ENCODE measurements at regions not wholly inside any gene's neighbourhood (a gene's known extent, or its start where the extent isn't known, plus 50 kb on each side); places are given as distances from the start of the nearest gene placed in this dataset.

GRCh38 chr17:22462461-22462860, 770.1 kb downstream of the KCNJ18 start:
- H3K4me3 ChIP-seq (replicated peaks in 1 of 2; ENCODE audit: low read depth in 2 of 2, low read length in 2 of 2), result no peak overlapping the region
- TF ChIP-seq CTCF (IDR thresholded peaks at IDR 0.05; ENCODE audit: low read depth, low read length), result no peak
- DNase-seq (ENCODE audit: low read depth in 2 of 2), result no peak

GRCh38 chr17:22463110-22463850, 771.0 kb downstream of the KCNJ18 start:
- no peak for TF ChIP-seq CTCF (IDR thresholded peaks at IDR 0.05; ENCODE audit: low read depth, low read length)
- H3K4me3 ChIP-seq (replicated peaks in 1 of 2; ENCODE audit: low read depth in 2 of 2, low read length in 2 of 2), result no peak overlapping the region
- no peak for DNase-seq (ENCODE audit: low read depth in 2 of 2)

GRCh38 chr17:22464041-22464440, 771.7 kb downstream of the KCNJ18 start:
- TF ChIP-seq CTCF (IDR thresholded peaks at IDR 0.05; ENCODE audit: low read depth, low read length), result no peak
- no peak overlapping the region for H3K4me3 ChIP-seq (replicated peaks in 1 of 2; ENCODE audit: low read depth in 2 of 2, low read length in 2 of 2)

GRCh38 chr17:22467720-22468119, 775.4 kb downstream of the KCNJ18 start:
- DNase-seq (ENCODE audit: low read depth in 2 of 2), result no peak
- no peak overlapping the region for H3K4me3 ChIP-seq (replicated peaks in 1 of 2; ENCODE audit: low read depth in 2 of 2, low read length in 2 of 2)
- no peak for TF ChIP-seq CTCF (IDR thresholded peaks at IDR 0.05; ENCODE audit: low read depth, low read length)

More at GRCh38 chr17:22464041-22464440, 771.7 kb downstream of the KCNJ18 start:
- no peak for DNase-seq (ENCODE audit: low read depth in 2 of 2)

- DNase-seq (ENCODE audit: low read depth in 2 of 2), result no peak
- no peak for TF ChIP-seq CTCF (IDR thresholded peaks at IDR 0.05; ENCODE audit: low read depth, low read length)
- H3K4me3 ChIP-seq (replicated peaks in 1 of 2; ENCODE audit: low read depth in 2 of 2, low read length in 2 of 2), result no peak overlapping the region
These were observed 777.0 kb downstream of the KCNJ18 start for GRCh38 chr17:22469101-22469880.

GRCh38 chr17:22469941-22470340, 777.6 kb downstream of the KCNJ18 start:
- no peak overlapping the region for H3K4me3 ChIP-seq (replicated peaks in 1 of 2; ENCODE audit: low read depth in 2 of 2, low read length in 2 of 2)
- no peak for TF ChIP-seq CTCF (IDR thresholded peaks at IDR 0.05; ENCODE audit: low read depth, low read length)
- no peak for DNase-seq (ENCODE audit: low read depth in 2 of 2)
